RWPE1 (cell line): ENCODE measurements at regions not wholly inside any gene's neighbourhood (a gene's known extent, or its start where the extent isn't known, plus 50 kb on each side); places are given as distances from the start of the nearest gene placed in this dataset.
A peak's percentile ranks its signal among the peaks of the same experiment; 100 is the strongest.

Source experiments
- CTCF ChIA-PET: fragments of 350-600 bp; sonication (Branson Sonifier 250); formaldehyde crosslinking; extraction: SDS; loops from one replicate; lab custom pipeline; 2021; lab: Yijun Ruan, JAX
- POLR2A ChIA-PET: fragments of 400-600 bp; formaldehyde crosslinking; extraction: SDS; loops from one replicate; lab custom pipeline; 2020; ENCODE audit warnings: antibody characterized with exemption; ENCODE audit not compliant: low non-redundant PET; lab: Yijun Ruan, JAX
- DNase-seq: peaks from one replicate; pipeline ENCODE4 v3.0.0; 2012; ENCODE audit warnings: low spot score
- H3K27ac ChIP-seq: fragments of 450-650 bp; 2 replicates; pipeline ENCODE4 v1.5.1; 2017
- TF ChIP-seq, protein P1 (sequence below): fragments of 450-650 bp; conservative IDR thresholded peaks from 2 replicates; pipeline ENCODE4 v1.5.1; 2017; ENCODE audit warnings: low read depth, mild to moderate bottlenecking

GRCh38 chr1:182200025-182200812 lies 138.7 kb upstream of the ZNF648 start:
- POLR2A ChIA-PET = no interaction called here

DNA sequence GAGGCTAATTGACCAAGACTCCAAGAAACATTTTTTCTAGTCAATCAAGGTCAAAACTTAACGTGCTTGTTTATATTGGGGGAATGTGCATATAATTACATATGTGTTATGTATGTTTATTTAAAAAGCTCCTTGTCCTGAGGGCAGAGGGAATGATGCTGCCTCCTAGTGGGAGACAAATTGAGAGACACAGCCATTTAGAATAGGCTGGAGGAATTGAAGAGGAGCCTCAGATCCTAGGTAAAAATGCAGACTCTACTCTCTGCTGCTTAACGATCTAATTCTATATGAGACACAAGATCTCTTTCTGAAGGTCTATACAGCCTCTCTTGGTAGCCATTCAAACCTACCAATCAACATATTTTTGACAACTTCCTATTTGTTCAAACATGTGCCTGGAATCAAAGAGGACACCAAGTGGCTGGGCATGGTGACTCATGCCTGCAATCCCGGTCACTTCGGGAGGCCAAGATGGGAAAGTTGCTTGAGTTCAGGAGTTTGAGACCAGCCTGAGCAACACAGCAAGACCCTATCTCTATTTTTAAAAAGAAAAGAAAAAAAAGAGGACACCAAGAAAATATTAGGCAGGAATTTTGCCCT lies 136.6 kb upstream of the ZNF648 start:
- ChIA-PET POLR2A (no interaction called here), CTCF (interaction anchor here (0.6 kb wide), 1 partner anchor 387 kb away, joined by 7 read pairs; no protein-coding TSS in a partner anchor)
- H3K27ac ChIP-seq = no peak overlapping the region
- TF ChIP-seq, protein P1, sequence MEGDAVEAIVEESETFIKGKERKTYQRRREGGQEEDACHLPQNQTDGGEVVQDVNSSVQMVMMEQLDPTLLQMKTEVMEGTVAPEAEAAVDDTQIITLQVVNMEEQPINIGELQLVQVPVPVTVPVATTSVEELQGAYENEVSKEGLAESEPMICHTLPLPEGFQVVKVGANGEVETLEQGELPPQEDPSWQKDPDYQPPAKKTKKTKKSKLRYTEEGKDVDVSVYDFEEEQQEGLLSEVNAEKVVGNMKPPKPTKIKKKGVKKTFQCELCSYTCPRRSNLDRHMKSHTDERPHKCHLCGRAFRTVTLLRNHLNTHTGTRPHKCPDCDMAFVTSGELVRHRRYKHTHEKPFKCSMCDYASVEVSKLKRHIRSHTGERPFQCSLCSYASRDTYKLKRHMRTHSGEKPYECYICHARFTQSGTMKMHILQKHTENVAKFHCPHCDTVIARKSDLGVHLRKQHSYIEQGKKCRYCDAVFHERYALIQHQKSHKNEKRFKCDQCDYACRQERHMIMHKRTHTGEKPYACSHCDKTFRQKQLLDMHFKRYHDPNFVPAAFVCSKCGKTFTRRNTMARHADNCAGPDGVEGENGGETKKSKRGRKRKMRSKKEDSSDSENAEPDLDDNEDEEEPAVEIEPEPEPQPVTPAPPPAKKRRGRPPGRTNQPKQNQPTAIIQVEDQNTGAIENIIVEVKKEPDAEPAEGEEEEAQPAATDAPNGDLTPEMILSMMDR = no peak
- DNase-seq = no peak

More at GRCh38 chr1:182200025-182200812, 138.7 kb upstream of the ZNF648 start:
- TF ChIP-seq, protein P1 = no peak
- CTCF ChIA-PET = interaction anchor here (0.7 kb wide), 1 partner anchor 121 kb away, joined by 3 read pairs; no protein-coding TSS in a partner anchor
- no peak for DNase-seq
- H3K27ac ChIP-seq = no peak overlapping the region

- TF ChIP-seq, protein P1 = no peak
- H3K27ac ChIP-seq = no peak overlapping the region
- ChIA-PET CTCF (interaction anchor here (0.6 kb wide), 1 partner anchor 386 kb away, joined by 7 read pairs; no protein-coding TSS in a partner anchor), POLR2A (no interaction called here)
- no peak for DNase-seq
Observed at GRCh38 chr1:182196897-182197870, 135.7 kb upstream of the ZNF648 start.

DNA sequence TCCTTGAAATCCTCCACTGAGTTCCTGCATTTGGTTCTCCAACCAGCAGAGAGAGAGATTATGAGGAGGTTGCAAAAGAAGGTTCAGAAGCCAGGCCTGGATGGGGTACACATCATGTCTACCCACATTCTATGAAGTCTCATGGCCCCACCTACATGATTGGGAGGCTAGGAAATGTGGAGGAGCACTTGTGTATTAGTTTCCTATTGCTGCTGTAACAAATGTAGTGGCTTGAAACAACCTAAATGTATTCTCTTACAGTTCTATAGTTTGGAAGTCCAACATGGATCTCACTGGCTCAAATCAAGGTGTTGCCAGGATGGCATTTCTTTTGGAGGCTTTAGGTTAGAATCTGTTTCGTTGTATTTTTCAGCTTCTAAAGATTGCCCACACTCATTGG lies 134.2 kb upstream of the ZNF648 start:
- DNase-seq = no peak
- CTCF ChIA-PET = interaction anchor here (1.5 kb wide), 1 partner anchor 52 kb away, joined by 5 read pairs; no protein-coding TSS in a partner anchor
- no peak overlapping the region for H3K27ac ChIP-seq
- TF ChIP-seq, protein P1 = no peak
- POLR2A ChIA-PET = no interaction called here

DNA sequence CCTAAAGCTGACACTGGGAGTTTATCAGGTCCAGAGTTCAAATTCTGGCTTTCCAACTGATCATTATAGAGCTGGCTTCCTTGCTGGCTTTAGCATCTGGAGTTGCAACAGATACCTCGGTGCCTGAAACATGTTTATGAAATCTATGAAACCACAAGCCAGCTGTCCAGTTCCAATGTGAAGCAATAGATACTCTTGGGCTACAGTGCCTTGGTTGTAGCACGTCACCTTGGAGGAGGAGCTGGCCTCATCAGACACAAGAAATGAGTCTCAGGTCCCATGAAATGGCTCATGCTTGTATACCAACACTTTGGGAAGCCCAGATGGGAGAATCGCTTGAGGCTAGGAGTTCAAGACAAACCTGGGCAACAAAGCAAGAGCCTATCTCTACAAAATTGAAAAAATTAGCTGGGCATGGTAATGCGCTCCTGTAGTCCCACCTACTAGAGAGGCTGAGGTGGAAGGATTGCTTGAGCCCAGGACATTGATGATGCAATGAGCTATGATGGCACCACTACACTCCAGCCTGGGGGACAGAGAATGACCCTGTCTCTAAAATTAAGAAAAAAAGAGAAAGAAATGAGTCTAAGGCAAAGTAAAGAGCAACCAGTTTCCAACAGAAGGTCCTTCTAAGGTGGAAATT lies 132.5 kb upstream of the ZNF648 start:
- H3K27ac ChIP-seq = peak overlapping the region; percentile 44; the same call in 1 of the 2 replicates
- ChIA-PET POLR2A (no interaction called here), CTCF (interaction anchor here (0.6 kb wide), 1 partner anchor 674 kb away, joined by 3 read pairs; no protein-coding TSS in a partner anchor)
- TF ChIP-seq, protein P1 = no peak
- no peak for DNase-seq
